22Rv1 (cell line): ENCODE measurements at regions not wholly inside any gene's neighbourhood (a gene's known extent, or its start where the extent isn't known, plus 50 kb on each side); places are given as distances from the start of the nearest gene placed in this dataset.
"Not testable (repeated sequence)": the region's sequence is repeated elsewhere in the genome, so short reads cannot be mapped to it uniquely, and the experiment has no call there.

Experiments used
- CTCF ChIP-seq: fragments of 450-650 bp; IDR thresholded peaks from 2 replicates; pipeline ENCODE4 v1.5.1; 2017; ENCODE audit warnings: mild to moderate bottlenecking
- ZFX ChIP-seq: fragments of 450-650 bp; IDR thresholded peaks from 2 replicates; pipeline ENCODE4 v1.6.1; 2017; ENCODE audit warnings: antibody characterized with exemption, borderline replicate concordance

- TF ChIP-seq CTCF, ZFX: not testable (repeated sequence)
Observed at GRCh38 chr5:52634171-52634570, 153.5 kb upstream of the ITGA1 start.
